ENCODE measurements at regions not wholly inside any gene's neighbourhood (a gene's known extent, or its start where the extent isn't known, plus 50 kb on each side); places are given as distances from the start of the nearest gene placed in this dataset.

GRCh38 chr20:39245685-39246311, 283.7 kb downstream of the DHX35 start (continued):
- TF ChIP-seq CHD7 (IDR thresholded peaks at IDR 0.05; ENCODE audit: insufficient replicate concordance, low read length): no peak
